GM18519 (cell line): ENCODE measurements at regions not wholly inside any gene's neighbourhood (a gene's known extent, or its start where the extent isn't known, plus 50 kb on each side); places are given as distances from the start of the nearest gene placed in this dataset.

Experiments
- ATAC-seq: cut with Tn5 transposase; IDR thresholded peaks from one replicate; pipeline ENCODE4 v1.9.1; 2021; ENCODE audit warnings: mild to moderate bottlenecking, moderate library complexity; ENCODE audit not compliant: unreplicated experiment, low FRiP score

- ATAC-seq = no peak
Measured at GRCh38 chr10:29962166-29962850, 97.1 kb downstream of the JCAD start.

GRCh38 chr10:29961351-29961750, 98.0 kb downstream of the JCAD start:
- ATAC-seq = no peak

DNA sequence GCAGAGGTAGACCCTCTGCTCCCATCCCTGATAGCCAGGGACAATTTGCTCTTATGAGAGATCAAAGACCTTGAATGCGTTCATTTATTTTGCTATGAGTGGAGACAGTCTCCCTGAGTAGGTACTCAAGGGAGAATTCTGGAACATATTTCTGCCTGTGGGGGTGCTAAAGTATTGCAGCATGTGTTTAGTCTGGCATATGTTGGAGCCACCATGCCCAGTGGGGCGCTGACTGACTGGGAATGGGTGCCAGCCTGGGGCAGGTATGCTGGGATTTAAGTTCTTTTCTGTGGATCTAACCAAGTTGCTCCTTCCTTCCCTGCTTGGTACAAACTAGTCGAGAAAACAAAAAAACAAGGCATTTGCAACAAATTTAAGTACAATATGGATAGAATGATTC, 99.1 kb downstream of the JCAD start:
- no peak for ATAC-seq

GRCh38 chr10:29959586-29959985, 99.8 kb downstream of the JCAD start:
- ATAC-seq = no peak

GRCh38 chr10:29958440-29958839, 100.9 kb downstream of the JCAD start:
- no peak for ATAC-seq

- no peak for ATAC-seq
Measured at GRCh38 chr10:29957907-29958331, 101.5 kb downstream of the JCAD start.

DNA sequence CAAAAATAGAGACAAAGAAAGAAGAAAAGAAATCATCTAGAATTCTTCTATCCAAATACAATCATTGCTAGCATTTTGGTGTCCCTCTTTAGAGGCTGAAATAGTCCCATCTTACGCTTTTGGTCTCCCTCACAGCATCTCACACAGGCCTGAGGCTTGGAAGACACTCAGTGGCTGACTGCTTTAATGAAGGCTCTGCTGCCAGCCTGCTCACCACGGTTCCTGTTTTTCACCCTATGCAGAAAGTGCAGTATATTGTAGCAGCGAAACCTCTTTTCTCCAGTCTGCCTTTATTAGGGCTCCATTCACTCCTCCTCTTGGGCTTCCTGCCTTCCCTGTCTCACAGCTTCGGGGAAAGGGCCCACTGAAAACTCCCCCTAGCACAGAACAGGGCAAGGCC, 102.2 kb downstream of the JCAD start:
- ATAC-seq = no peak

DNA sequence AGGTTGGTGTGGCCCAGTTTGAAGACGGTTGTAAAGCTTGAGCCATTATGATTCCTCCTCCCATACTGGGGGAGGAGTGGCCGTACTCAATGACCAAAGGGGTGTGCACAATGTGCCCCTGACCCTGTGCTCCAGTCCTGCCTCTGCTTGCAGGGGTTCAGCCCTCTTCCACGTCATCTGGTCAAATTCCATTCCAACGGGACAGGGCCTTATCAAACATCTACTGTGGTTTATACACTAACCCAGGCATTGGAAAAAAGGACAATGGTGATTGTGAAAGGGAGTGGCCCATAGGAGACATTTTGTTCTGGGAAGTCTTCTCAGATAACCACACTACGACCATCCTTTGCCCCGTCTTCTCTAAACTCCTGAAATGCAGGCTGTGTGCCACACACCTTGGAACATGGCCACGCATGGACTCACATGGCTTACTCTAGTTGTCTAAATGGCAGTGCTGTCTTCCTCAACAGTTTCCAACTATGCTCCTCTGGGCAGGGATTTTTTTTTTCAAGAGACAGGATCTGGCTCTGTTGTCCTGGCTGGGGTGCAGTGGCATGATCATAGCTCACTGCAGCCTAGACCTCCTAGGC, 103.0 kb downstream of the JCAD start:
- ATAC-seq = no peak

- ATAC-seq = no peak
Measured at GRCh38 chr10:29955329-29955935, 104.0 kb downstream of the JCAD start.

DNA sequence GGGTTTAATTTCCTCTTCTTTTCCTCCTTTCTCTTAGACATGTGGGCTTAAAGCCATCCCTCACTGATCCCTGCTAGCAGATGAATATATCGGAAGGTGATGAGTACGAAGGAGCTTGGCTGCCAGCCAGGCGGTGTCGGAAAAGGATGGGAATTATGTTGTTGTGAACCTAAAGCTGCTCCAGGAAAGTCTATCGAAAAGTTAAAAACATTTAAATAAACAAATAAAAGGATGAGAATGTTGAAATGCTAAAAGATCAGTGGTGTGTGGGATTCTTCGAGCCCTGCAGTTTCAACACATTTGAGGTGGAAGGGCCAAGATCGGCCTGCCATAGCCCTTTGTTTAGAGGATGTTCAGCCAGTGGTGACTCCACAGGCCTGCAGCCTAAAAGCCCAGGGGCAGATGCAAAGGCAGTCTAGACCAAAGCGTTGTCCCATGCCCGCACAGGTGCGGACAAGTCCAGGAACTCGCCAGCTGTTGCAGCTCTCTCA, 107.9 kb downstream of the JCAD start:
- ATAC-seq = no peak

- no peak for ATAC-seq
Measured at GRCh38 chr10:29950391-29950790, 109.0 kb downstream of the JCAD start.

GRCh38 chr10:29949411-29950011, 109.9 kb downstream of the JCAD start:
- no peak for ATAC-seq

- ATAC-seq = no peak
Measured at GRCh38 chr10:29948881-29949355, 110.5 kb downstream of the JCAD start.

DNA sequence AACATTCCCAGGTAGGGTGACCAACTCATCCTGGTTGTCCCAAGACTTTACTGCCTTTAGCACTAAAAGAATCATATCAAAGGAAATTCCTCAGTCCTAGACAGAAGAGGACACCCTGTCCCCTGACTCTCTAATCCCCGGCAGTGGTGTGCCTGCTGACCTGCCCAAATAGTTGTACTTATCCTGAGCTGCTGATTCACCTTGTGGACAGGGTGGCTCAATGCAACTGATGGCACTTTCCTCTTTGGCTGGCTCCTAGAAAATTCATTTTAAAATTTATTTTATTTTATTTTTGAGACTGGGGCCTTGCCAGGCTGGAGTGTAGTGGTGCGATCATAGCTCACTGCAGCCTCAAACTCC, 111.7 kb downstream of the JCAD start:
- no peak for ATAC-seq

- ATAC-seq = no peak
Measured at GRCh38 chr10:29946953-29947700, 112.3 kb downstream of the JCAD start.

GRCh38 chr10:29946614-29946952, 112.8 kb downstream of the JCAD start:
- ATAC-seq = no peak

DNA sequence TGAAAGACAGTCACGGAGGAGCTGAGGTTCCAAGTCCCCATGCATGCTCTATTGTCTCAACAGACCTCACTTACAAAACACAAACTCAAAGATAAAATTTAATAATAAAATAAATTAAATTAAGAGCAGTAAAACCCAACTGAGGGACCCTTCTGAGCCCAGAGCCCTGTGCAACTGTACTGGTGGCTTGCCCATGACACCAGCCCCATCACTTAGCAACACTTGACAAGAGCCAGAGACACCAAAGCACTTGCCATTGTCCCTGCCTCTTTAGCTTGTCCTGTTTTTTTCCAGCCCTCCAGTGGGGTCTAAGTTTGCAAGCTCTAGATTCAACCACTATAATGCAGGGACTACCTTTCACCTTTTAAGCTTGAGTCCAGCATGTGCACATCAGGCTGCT, 117.9 kb downstream of the JCAD start:
- ATAC-seq = no peak

DNA sequence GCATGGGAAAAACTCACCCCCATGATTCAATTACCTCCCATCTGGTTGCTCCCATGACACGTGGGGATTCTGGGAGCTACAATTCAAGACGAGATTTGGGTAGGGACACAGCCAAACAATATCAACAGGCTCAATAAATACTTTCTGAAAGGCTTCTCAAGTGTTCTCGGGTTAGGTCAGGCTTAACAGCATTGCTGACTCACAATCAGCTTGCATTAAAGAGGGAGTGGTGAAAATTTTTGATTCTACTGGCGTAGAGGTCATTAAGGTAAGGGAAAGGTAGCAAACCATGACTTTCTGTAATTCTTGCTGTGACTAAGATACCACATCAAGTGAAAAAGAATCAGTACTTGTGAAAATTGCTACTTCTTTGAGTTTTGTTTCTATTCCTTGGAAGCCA, 126.4 kb downstream of the JCAD start:
- ATAC-seq = no peak

DNA sequence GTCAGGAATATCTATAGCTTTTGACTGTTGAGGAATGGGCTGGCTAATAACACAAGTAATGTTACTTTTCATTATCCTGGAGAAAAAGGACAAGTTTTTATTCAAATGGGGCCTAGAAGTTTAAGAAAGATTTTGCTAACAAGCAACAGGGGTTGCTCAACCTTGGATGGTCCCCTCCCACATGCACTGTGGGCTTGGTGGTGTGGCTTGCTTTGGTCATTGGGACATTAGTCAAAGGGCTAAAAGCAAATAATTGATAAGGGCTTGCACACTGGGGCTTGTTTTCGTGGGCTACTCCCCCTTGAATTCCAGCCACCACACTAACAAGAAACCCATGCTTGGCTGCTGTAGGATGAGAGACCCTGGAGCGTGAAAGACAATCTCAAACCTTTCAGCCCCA, 127.6 kb downstream of the JCAD start:
- no peak for ATAC-seq

DNA sequence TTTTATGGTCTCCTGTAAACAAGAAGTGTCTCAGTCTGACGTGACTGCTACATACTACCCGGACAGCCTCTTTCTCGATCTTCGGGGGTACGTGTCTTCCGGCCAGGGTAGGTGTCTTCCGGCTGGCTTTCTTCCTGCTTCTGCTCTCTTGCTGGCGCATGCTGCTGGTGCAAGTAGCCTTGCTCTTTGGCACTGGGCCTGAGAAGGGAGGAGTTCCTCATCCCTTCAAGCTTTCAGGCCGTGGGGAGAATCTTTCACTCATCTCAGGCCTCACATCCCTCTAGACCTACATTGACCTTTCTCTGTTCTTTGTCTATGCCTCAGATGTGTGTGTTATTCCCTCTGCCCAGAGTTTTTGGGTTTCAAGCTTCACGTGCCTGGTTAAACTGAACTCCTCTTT, 130.4 kb downstream of the JCAD start:
- ATAC-seq = no peak

GRCh38 chr10:29926693-29927048, 132.7 kb downstream of the JCAD start:
- no peak for ATAC-seq
